ENCODE measurements at regions not wholly inside any gene's neighbourhood (a gene's known extent, or its start where the extent isn't known, plus 50 kb on each side); places are given as distances from the start of the nearest gene placed in this dataset.

GRCh38 chr20:40744072-40744817 lies 55.2 kb upstream of the MAFB start:
- no peaks in the 10 kb centered on the region for H3K79me2 ChIP-seq (ENCODE audit: insufficient read depth, low read length)
- H3K36me3 ChIP-seq (ENCODE audit: insufficient read depth, low read length) = no peaks in the 10 kb centered on the region
- H3K9me3 ChIP-seq (ENCODE audit: low read depth, low read length) = no peaks in the 10 kb centered on the region
- no peak for DNase-seq (ENCODE audit: insufficient read length, low spot score, missing footprints)
- H3K4me2 ChIP-seq (ENCODE audit: insufficient read depth, low read length) = no peak overlapping the region
- no peak overlapping the region for H3K27ac ChIP-seq (ENCODE audit: low read depth, low read length)
- H3K4me1 ChIP-seq (ENCODE audit: insufficient read depth, low read length) = no peaks in the 10 kb centered on the region
- no peak for TF ChIP-seq CTCF (IDR thresholded peaks at IDR 0.05; ENCODE audit: extremely low read depth, low read depth, low read length)
- peaks cover 3% of the 10 kb centered on the region for H3K27me3 ChIP-seq (ENCODE audit: insufficient read depth, low read length)
- H4K20me1 ChIP-seq (ENCODE audit: insufficient read depth, low read length) = no peaks in the 10 kb centered on the region
- H3K4me3 ChIP-seq (ENCODE audit: insufficient read depth, low read length) = no peak overlapping the region
- H2AFZ ChIP-seq (ENCODE audit: low read length) = no peak overlapping the region

- DNase-seq (ENCODE audit: insufficient read length, low spot score, missing footprints) = no peak
- H3K27ac ChIP-seq (ENCODE audit: low read depth, low read length) = no peak overlapping the region
- H3K4me3 ChIP-seq (ENCODE audit: insufficient read depth, low read length) = no peak overlapping the region
- H2AFZ ChIP-seq (ENCODE audit: low read length) = no peak overlapping the region
- H3K36me3 ChIP-seq (ENCODE audit: insufficient read depth, low read length) = no peaks in the 10 kb centered on the region
- peaks cover 3% of the 10 kb centered on the region for H3K27me3 ChIP-seq (ENCODE audit: insufficient read depth, low read length)
- no peaks in the 10 kb centered on the region for H3K9me3 ChIP-seq (ENCODE audit: low read depth, low read length)
- no peaks in the 10 kb centered on the region for H3K79me2 ChIP-seq (ENCODE audit: insufficient read depth, low read length)
- no peak for TF ChIP-seq CTCF (IDR thresholded peaks at IDR 0.05; ENCODE audit: extremely low read depth, low read depth, low read length)
- no peaks in the 10 kb centered on the region for H3K4me1 ChIP-seq (ENCODE audit: insufficient read depth, low read length)
- no peaks in the 10 kb centered on the region for H4K20me1 ChIP-seq (ENCODE audit: insufficient read depth, low read length)
- no peak overlapping the region for H3K4me2 ChIP-seq (ENCODE audit: insufficient read depth, low read length)
These were observed 55.8 kb upstream of the MAFB start for GRCh38 chr20:40744818-40745175.

- Histone ChIP-seq H4K20me1 (ENCODE audit: insufficient read depth, low read length) (no peaks in the 10 kb centered on the region), H3K4me2 (ENCODE audit: insufficient read depth, low read length) (no peak overlapping the region), H3K27me3 (ENCODE audit: insufficient read depth, low read length) (peaks cover 3% of the 10 kb centered on the region), H3K4me3 (ENCODE audit: insufficient read depth, low read length) (no peak overlapping the region), H3K27ac (ENCODE audit: low read depth, low read length) (no peak overlapping the region), H3K4me1 (ENCODE audit: insufficient read depth, low read length) (no peaks in the 10 kb centered on the region), H3K9me3 (ENCODE audit: low read depth, low read length) (no peaks in the 10 kb centered on the region), H2AFZ (ENCODE audit: low read length) (no peak overlapping the region), H3K79me2 (ENCODE audit: insufficient read depth, low read length) (no peaks in the 10 kb centered on the region), H3K36me3 (ENCODE audit: insufficient read depth, low read length) (no peaks in the 10 kb centered on the region)
- no peak for TF ChIP-seq CTCF (IDR thresholded peaks at IDR 0.05; ENCODE audit: extremely low read depth, low read depth, low read length)
- no peak for DNase-seq (ENCODE audit: insufficient read length, low spot score, missing footprints)
These were observed 57.2 kb upstream of the MAFB start for GRCh38 chr20:40746251-40746650.

GRCh38 chr20:40748182-40748581 lies 59.1 kb upstream of the MAFB start:
- no peaks in the 10 kb centered on the region for H3K36me3 ChIP-seq (ENCODE audit: insufficient read depth, low read length)
- H4K20me1 ChIP-seq (ENCODE audit: insufficient read depth, low read length) = no peaks in the 10 kb centered on the region
- H2AFZ ChIP-seq (ENCODE audit: low read length) = no peak overlapping the region
- no peak overlapping the region for H3K27ac ChIP-seq (ENCODE audit: low read depth, low read length)
- H3K4me3 ChIP-seq (ENCODE audit: insufficient read depth, low read length) = no peak overlapping the region
- H3K4me2 ChIP-seq (ENCODE audit: insufficient read depth, low read length) = no peak overlapping the region
- no peaks in the 10 kb centered on the region for H3K79me2 ChIP-seq (ENCODE audit: insufficient read depth, low read length)
- H3K27me3 ChIP-seq (ENCODE audit: insufficient read depth, low read length) = peaks cover 3% of the 10 kb centered on the region
- no peak for TF ChIP-seq CTCF (IDR thresholded peaks at IDR 0.05; ENCODE audit: extremely low read depth, low read depth, low read length)
- DNase-seq (ENCODE audit: insufficient read length, low spot score, missing footprints) = no peak
- H3K9me3 ChIP-seq (ENCODE audit: low read depth, low read length) = no peaks in the 10 kb centered on the region
- H3K4me1 ChIP-seq (ENCODE audit: insufficient read depth, low read length) = no peaks in the 10 kb centered on the region

All from osteoblast (primary cell).